A549 (cell line): ENCODE measurements at regions not wholly inside any gene's neighbourhood (a gene's known extent, or its start where the extent isn't known, plus 50 kb on each side); places are given as distances from the start of the nearest gene placed in this dataset.

Experiments
- ATAC-seq, 2 experiments: fragments of 200-7000 bp in 1 of 2; fragments of >200 bp in 1 of 2; cut with Nextera tagmentation in 1 of 2; cut with Tn5 transposase in 1 of 2; 3 replicates each; pipeline versions ENCODE4 v1.8.0 to v1.9.1; 2018 to 2020; ENCODE audit warnings: mild to moderate bottlenecking in 1 of 2, moderate library complexity in 1 of 2
- CTCF ChIA-PET: fragments of 300-600 bp; sonication (Branson Sonifier 250); formaldehyde crosslinking; extraction: SDS; loops from one replicate; lab custom pipeline; 2021; ENCODE audit warnings: antibody characterized with exemption, inconsistent platforms; lab: Yijun Ruan, JAX
- POLR2A ChIA-PET: fragments of 350-600 bp; formaldehyde crosslinking; extraction: SDS; loops from one replicate; lab custom pipeline; 2021; ENCODE audit warnings: antibody characterized with exemption, inconsistent platforms; lab: Yijun Ruan, JAX
- DNase-seq, 2 experiments: peaks; one replicate each; pipeline versions ENCODE4 v3.0.0 to v3.0.0-alpha.2; 2011 to 2016; ENCODE audit warnings: low read depth in 1 of 2, low spot score in 1 of 2
- FAIRE-seq: peaks from 2 replicates; lab custom pipeline; 2011; peaks lifted over from hg19 to GRCh38; lab: Jason Lieb, UNC
- H3K27ac ChIP-seq, 2 experiments: fragments of >200 bp; sonication (Bioruptor Twin); formaldehyde crosslinking; 3 replicates each; pipeline ENCODE4 v1.5.1; 2016 to 2017
- H3K4me1 ChIP-seq: fragments of >200 bp; sonication (Bioruptor Twin); formaldehyde crosslinking; 3 replicates; pipeline ENCODE4 v1.6.1; 2016
- H3K4me2 ChIP-seq: fragments of >200 bp; sonication (Bioruptor Twin); formaldehyde crosslinking; 3 replicates; pipeline ENCODE4 v1.6.1; 2016
- H3K4me3 ChIP-seq: fragments of >200 bp; sonication (Bioruptor Twin); formaldehyde crosslinking; 3 replicates; pipeline ENCODE4 v1.5.1; 2016
- H3K9me3 ChIP-seq: fragments of >200 bp; sonication (Bioruptor Twin); formaldehyde crosslinking; 3 replicates; pipeline ENCODE4 v1.6.1; 2016
- CBX8 ChIP-seq: fragments of 200-600 bp; sonication (generic); IDR thresholded peaks from 2 replicates; pipeline ENCODE4 v1.6.1; 2016
- CEBPB ChIP-seq, 2 experiments: fragments of >200 bp in 1 of 2; sonication (Bioruptor Twin) in 1 of 2; formaldehyde crosslinking in 1 of 2; IDR thresholded peaks; 2 replicates each; pipeline ENCODE4 v1.6.1; 2012 to 2016
- CHD4 ChIP-seq: fragments of 200-600 bp; sonication (generic); IDR thresholded peaks from 2 replicates; pipeline ENCODE4 v1.6.1; 2016; ENCODE audit warnings: antibody characterized with exemption, mild to moderate bottlenecking, borderline replicate concordance
- EHF ChIP-seq: fragments of 250-450 bp; sonication (Bioruptor Pico); IDR thresholded peaks from 2 replicates; pipeline ENCODE4 v1.5.0; 2020; ENCODE audit warnings: mild to moderate bottlenecking
- EHMT2 ChIP-seq: fragments of 200-600 bp; sonication (generic); IDR thresholded peaks from 2 replicates; pipeline ENCODE4 v1.6.1; 2016; ENCODE audit warnings: antibody characterized with exemption, low read depth, mild to moderate bottlenecking, moderate library complexity
- EP300 ChIP-seq, 2 experiments: fragments of >200 bp; sonication (Bioruptor Twin); formaldehyde crosslinking; IDR thresholded peaks; 2 replicates in 1 of 2; 3 replicates in 1 of 2; pipeline ENCODE4 v1.6.1; 2016 to 2017
- FOSB ChIP-seq: fragments of 250-450 bp; sonication (Bioruptor Pico); IDR thresholded peaks from 2 replicates; pipeline ENCODE4 v1.5.0; 2020; ENCODE audit warnings: mild to moderate bottlenecking, moderate library complexity
- HOXB13 ChIP-seq: fragments of 250-450 bp; sonication (Bioruptor Pico); IDR thresholded peaks from 2 replicates; pipeline ENCODE4 v1.5.0; 2020; ENCODE audit warnings: low read depth, mild to moderate bottlenecking, moderate library complexity
- JUN ChIP-seq, 2 experiments: fragments of >200 bp; sonication (Bioruptor Twin); formaldehyde crosslinking; IDR thresholded peaks; 2 replicates in 1 of 2; 3 replicates in 1 of 2; pipeline ENCODE4 v1.6.1; 2016 to 2017
- JUNB ChIP-seq: fragments of >200 bp; sonication (Bioruptor Twin); formaldehyde crosslinking; IDR thresholded peaks from 2 replicates; pipeline ENCODE4 v1.6.1; 2016
- KDM1A ChIP-seq: fragments of 200-600 bp; sonication (generic); IDR thresholded peaks from 2 replicates; pipeline ENCODE4 v1.6.1; 2016; ENCODE audit warnings: low read depth, mild to moderate bottlenecking
- KDM5A ChIP-seq: fragments of 200-600 bp; sonication (generic); IDR thresholded peaks from 2 replicates; pipeline ENCODE4 v1.6.1; 2016; ENCODE audit warnings: antibody characterized with exemption, mild to moderate bottlenecking
- MAZ ChIP-seq: fragments of 150-350 bp; IDR thresholded peaks from 2 replicates; pipeline ENCODE4 v1.6.1; 2014; ENCODE audit warnings: antibody characterized with exemption, low read depth, low read length, borderline replicate concordance
- MYC ChIP-seq: IDR thresholded peaks from 2 replicates; pipeline ENCODE4 v1.6.1; 2012; ENCODE audit warnings: mild to moderate bottlenecking, inconsistent platforms, low read length, improper control_type of control experiment, borderline replicate concordance
- NR3C1 ChIP-seq: fragments of >200 bp; sonication (Bioruptor Twin); formaldehyde crosslinking; IDR thresholded peaks from 3 replicates; pipeline ENCODE4 v1.6.1; 2017
- PHF8 ChIP-seq: fragments of 200-600 bp; sonication (generic); IDR thresholded peaks from 2 replicates; pipeline ENCODE4 v1.6.1; 2016; ENCODE audit warnings: low read depth, mild to moderate bottlenecking, antibody characterized with exemption, moderate library complexity, borderline replicate concordance
- POLR2AphosphoS2 ChIP-seq: conservative IDR thresholded peaks from 2 replicates; pipeline ENCODE4 v1.6.1; 2012; ENCODE audit warnings: low read length, improper control_type of control experiment, inconsistent platforms
- RAD21 ChIP-seq, 2 experiments: fragments of >200 bp in 1 of 2; sonication (Bioruptor Twin) in 1 of 2; formaldehyde crosslinking in 1 of 2; IDR thresholded peaks in 1 of 2; conservative IDR thresholded peaks in 1 of 2; 2 replicates in 1 of 2; 3 replicates in 1 of 2; pipeline ENCODE4 v1.6.1; 2012 to 2018; ENCODE audit warnings: inconsistent platforms in 1 of 2
- RNF2 ChIP-seq: fragments of 200-600 bp; sonication (generic); IDR thresholded peaks from 2 replicates; pipeline ENCODE4 v1.6.1; 2016; ENCODE audit warnings: low read depth, mild to moderate bottlenecking, antibody characterized with exemption, moderate library complexity, borderline replicate concordance
- SMC3 ChIP-seq: fragments of >200 bp; sonication (Bioruptor Twin); formaldehyde crosslinking; IDR thresholded peaks from 3 replicates; pipeline ENCODE4 v1.6.1; 2018; ENCODE audit warnings: inconsistent platforms
- TFCP2L1 ChIP-seq: fragments of 250-450 bp; sonication (Bioruptor Pico); IDR thresholded peaks from 2 replicates; pipeline ENCODE4 v1.5.0; 2021; ENCODE audit warnings: mild to moderate bottlenecking
- ZNF302 ChIP-seq: fragments of 250-450 bp; sonication (Bioruptor Pico); IDR thresholded peaks from 2 replicates; pipeline ENCODE4 v1.9.0; 2021; ENCODE audit warnings: inconsistent platforms, mild to moderate bottlenecking, moderate library complexity
- ZSCAN20 ChIP-seq: fragments of 250-450 bp; sonication (Bioruptor Pico); IDR thresholded peaks from 2 replicates; pipeline ENCODE4 v1.8.0; 2022; ENCODE audit warnings: mild to moderate bottlenecking, moderate library complexity
- WGBS: methylation state at CpG from one replicate; pipeline ENCODE4 v1.1.6; 2017; ENCODE audit errors: missing lambda C conversion rate; 5-methylcytosine and 5-hydroxymethylcytosine counted together
- TF ChIP-seq, protein P1 (sequence below): fragments of 200-600 bp; sonication (generic); IDR thresholded peaks from 2 replicates; pipeline ENCODE4 v1.6.1; 2016; ENCODE audit warnings: antibody characterized with exemption, mild to moderate bottlenecking, moderate library complexity
- TF ChIP-seq, protein P2 (sequence below): IDR thresholded peaks from 2 replicates; pipeline ENCODE4 v1.6.1; 2012
- TF ChIP-seq, protein P3 (sequence below): fragments of 450-650 bp; IDR thresholded peaks from 2 replicates; pipeline ENCODE4 v1.6.1; 2014; ENCODE audit warnings: antibody characterized with exemption
- TF ChIP-seq, protein P4 (sequence below): fragments of >200 bp; sonication (Bioruptor Twin); formaldehyde crosslinking; IDR thresholded peaks from 2 replicates; pipeline ENCODE4 v1.6.1; 2016
- TF ChIP-seq, protein P5 (sequence below): IDR thresholded peaks from 2 replicates; pipeline ENCODE4 v1.6.1; 2012; ENCODE audit warnings: low read depth, borderline replicate concordance

DNA sequence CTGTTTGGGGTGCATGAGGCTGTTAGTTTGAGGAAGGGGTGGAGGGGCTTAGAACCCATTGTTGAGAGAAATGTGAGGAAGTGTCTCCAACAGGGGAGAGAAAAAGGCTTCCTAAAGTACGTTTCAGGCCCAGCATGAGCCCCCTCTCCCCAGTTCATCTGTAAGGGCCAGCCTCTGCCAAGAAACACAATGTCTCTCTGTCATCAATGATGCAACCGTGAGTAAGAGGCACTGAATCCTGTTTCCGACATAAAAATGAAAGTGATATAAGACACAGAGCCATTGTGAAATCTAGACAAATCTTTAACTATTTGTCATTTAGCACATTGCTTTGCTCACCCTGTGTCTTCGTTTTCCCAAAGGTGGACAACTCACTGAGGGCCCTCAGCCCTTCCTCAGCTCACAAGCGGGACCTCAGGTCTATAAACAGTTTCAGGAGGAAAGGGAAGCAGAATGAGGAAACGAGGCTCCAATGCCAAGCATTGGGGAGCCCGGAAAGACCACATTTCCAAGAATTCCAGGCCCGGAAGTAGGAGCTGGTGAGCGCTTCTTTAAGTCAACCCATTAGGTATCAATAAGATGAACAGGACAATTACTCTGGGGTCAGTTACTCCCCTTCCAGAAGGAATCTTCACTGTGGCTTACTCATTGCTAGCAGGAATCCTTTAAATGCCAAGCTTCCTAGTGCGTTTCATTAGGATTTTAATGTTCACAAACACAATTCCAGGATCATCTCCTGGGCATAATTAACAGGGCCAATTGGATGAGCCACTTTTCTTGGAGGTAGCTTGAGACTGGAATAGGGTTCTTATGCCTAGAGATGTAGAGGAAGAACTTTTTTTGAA is 59.0 kb upstream of the KLF4 start (continued):
- TF ChIP-seq KDM5A (no peak), MAZ (no peak), PHF8 (no peak), CEBPB (IDR thresholded peaks at IDR 0.05) (peak; percentile 93 to 94), MYC (no peak), JUN (IDR thresholded peaks at IDR 0.05) (peak in 1 of 2 experiments; percentile 59; a peak in 1 of 5 replicates), CHD4 (no peak), JUNB (peak; percentile 74), EHMT2 (no peak), FOSB (CRISPR knock-in tag) (no peak), TFCP2L1 (CRISPR knock-in tag) (no peak), ZSCAN20 (CRISPR knock-in tag) (no peak), POLR2AphosphoS2 (no peak), RNF2 (no peak), ZNF302 (CRISPR knock-in tag) (no peak), SMC3 (no peak; the same call in 2 of the 3 replicates)
- TF ChIP-seq, protein P1, sequence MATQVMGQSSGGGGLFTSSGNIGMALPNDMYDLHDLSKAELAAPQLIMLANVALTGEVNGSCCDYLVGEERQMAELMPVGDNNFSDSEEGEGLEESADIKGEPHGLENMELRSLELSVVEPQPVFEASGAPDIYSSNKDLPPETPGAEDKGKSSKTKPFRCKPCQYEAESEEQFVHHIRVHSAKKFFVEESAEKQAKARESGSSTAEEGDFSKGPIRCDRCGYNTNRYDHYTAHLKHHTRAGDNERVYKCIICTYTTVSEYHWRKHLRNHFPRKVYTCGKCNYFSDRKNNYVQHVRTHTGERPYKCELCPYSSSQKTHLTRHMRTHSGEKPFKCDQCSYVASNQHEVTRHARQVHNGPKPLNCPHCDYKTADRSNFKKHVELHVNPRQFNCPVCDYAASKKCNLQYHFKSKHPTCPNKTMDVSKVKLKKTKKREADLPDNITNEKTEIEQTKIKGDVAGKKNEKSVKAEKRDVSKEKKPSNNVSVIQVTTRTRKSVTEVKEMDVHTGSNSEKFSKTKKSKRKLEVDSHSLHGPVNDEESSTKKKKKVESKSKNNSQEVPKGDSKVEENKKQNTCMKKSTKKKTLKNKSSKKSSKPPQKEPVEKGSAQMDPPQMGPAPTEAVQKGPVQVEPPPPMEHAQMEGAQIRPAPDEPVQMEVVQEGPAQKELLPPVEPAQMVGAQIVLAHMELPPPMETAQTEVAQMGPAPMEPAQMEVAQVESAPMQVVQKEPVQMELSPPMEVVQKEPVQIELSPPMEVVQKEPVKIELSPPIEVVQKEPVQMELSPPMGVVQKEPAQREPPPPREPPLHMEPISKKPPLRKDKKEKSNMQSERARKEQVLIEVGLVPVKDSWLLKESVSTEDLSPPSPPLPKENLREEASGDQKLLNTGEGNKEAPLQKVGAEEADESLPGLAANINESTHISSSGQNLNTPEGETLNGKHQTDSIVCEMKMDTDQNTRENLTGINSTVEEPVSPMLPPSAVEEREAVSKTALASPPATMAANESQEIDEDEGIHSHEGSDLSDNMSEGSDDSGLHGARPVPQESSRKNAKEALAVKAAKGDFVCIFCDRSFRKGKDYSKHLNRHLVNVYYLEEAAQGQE: no peak
- TF ChIP-seq, protein P2, sequence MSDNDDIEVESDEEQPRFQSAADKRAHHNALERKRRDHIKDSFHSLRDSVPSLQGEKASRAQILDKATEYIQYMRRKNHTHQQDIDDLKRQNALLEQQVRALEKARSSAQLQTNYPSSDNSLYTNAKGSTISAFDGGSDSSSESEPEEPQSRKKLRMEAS: no peak
- TF ChIP-seq, protein P3, sequence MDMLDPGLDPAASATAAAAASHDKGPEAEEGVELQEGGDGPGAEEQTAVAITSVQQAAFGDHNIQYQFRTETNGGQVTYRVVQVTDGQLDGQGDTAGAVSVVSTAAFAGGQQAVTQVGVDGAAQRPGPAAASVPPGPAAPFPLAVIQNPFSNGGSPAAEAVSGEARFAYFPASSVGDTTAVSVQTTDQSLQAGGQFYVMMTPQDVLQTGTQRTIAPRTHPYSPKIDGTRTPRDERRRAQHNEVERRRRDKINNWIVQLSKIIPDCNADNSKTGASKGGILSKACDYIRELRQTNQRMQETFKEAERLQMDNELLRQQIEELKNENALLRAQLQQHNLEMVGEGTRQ: no peak
- TF ChIP-seq, protein P4, sequence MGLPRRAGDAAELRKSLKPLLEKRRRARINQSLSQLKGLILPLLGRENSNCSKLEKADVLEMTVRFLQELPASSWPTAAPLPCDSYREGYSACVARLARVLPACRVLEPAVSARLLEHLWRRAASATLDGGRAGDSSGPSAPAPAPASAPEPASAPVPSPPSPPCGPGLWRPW: peak; percentile 87
- TF ChIP-seq, protein P5, sequence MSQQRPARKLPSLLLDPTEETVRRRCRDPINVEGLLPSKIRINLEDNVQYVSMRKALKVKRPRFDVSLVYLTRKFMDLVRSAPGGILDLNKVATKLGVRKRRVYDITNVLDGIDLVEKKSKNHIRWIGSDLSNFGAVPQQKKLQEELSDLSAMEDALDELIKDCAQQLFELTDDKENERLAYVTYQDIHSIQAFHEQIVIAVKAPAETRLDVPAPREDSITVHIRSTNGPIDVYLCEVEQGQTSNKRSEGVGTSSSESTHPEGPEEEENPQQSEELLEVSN: no peak

DNA sequence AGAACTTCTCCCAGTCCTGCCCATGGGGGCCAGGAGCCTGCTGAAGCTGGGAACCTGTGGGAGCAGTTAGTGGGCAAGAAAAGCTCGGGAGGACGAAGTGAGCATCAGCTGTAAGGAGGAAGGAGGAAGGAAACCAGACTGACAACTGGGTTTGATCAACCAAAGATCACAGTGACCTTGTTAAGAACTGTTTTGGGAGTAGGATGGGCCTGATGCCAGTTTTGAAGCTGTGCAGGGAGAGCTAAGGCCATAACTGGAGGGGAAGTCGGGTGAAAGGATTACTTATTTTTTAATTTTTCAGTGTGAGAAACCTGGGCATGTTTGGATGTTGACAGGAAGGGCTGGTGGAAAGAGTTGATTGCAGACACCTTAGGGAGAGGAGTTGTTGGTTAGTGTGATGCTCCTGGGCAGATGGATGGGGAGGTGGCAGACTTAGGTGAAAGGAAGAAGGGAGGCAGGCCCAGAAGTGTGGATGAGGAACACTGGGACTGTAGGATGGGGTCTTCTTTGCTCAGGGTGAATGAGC is 58.3 kb upstream of the KLF4 start:
- Histone ChIP-seq H3K4me3 (no peak overlapping the region), H3K27ac (peak overlapping the region; percentile 86 to 91), H3K9me3 (no peaks in the 10 kb centered on the region), H3K4me1 (peaks cover 50% of the 10 kb centered on the region), H3K4me2 (peak overlapping the region; percentile 77)
- POLR2A ChIA-PET: no interaction called here
- ATAC-seq (peak in 1 of 2 experiments; percentile 30; a peak in 2 of 6 replicates), FAIRE-seq (no peak), DNase-seq (no peak)
- CTCF ChIA-PET: no interaction called here
- WGBS: 78% methylated on average over 3 of the region's 3 CpGs
- TF ChIP-seq CBX8 (no peak), EP300 (IDR thresholded peaks at IDR 0.05) (no peak), HOXB13 (CRISPR knock-in tag) (no peak), RAD21 (conservative IDR thresholded peaks at IDR 0.05 in 1 of 2, IDR thresholded peaks at IDR 0.05 in 1 of 2) (no peak), ZSCAN20 (CRISPR knock-in tag) (no peak), NR3C1 (no peak), EHF (CRISPR knock-in tag) (no peak), JUN (IDR thresholded peaks at IDR 0.05) (no peak), KDM1A (no peak)
- TF ChIP-seq, protein P4: no peak
